T-helper 9 cell (primary cell): ENCODE measurements at regions not wholly inside any gene's neighbourhood (a gene's known extent, or its start where the extent isn't known, plus 50 kb on each side); places are given as distances from the start of the nearest gene placed in this dataset.

Experiments
- DNase-seq: peaks from one replicate; pipeline ENCODE4 v3.0.0-alpha.2; 2020

- DNase-seq, result no peak
These were observed 853.1 kb upstream of the SALL3 start for GRCh38 chr18:78126536-78126935.

DNA sequence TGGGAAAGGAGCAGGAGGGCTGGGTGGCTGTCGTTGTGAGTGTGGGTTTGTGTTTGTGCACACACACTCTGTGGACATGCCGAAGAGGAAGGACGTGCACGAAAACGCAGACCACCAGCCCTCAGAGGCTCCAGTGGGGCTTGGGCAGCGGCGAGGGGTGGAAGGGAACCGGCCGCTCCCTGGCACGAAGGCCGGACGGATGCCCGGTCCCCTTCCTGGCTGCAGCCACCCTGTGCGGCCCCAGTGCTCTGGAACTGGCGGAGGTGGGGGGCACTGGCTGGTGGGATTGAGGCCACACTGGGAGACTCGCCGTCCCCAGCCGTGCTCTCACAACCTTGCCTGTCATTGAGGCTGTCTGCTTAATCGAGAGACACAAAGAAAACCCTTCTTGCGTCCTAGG is 852.6 kb upstream of the SALL3 start:
- DNase-seq, result no peak

DNA sequence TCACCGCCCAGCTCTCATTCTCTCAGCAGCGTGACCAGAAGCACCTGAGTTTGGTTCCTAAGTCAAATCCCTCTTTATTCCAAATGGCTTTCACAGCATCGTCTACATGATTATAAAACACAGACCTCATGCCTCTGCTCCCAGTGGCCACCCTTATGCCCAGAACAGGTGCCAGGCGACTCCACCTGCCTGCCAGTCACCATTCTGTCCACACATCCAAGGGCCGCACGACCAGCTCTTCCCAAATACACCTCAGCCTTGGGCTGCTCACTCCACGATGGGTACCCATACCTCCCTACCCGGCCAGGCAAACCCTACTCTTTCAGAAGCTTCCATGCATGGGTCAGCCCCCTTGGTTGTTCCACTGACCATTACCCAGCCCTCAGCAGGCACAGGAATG is 851.6 kb upstream of the SALL3 start:
- no peak for DNase-seq

DNA sequence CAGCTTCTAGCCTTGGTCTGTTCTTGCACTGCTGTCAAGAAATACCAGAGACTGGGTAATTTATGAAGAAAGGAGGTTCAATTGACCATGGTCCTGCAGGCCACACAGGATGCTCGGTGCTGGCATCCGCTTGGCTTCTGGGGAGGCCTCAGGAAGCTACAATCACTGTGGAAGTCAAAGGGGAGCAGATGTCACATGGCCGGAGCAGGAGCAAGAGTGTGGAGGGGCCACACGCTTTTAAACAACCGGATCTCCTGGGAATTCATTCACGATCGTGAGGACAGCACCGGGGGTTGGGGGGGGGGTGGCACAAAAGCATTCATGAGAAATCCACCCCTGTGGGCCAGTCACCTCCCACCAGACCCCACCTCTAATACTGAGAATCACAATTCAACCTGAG is 850.4 kb upstream of the SALL3 start:
- no peak for DNase-seq

- DNase-seq, result no peak
These were observed 849.1 kb upstream of the SALL3 start for GRCh38 chr18:78130232-78131195.

- no peak for DNase-seq
These were observed 845.9 kb upstream of the SALL3 start for GRCh38 chr18:78133729-78134128.

GRCh38 chr18:78136986-78137385 is 842.6 kb upstream of the SALL3 start:
- no peak for DNase-seq

GRCh38 chr18:78138983-78139496 is 840.6 kb upstream of the SALL3 start:
- no peak for DNase-seq

DNA sequence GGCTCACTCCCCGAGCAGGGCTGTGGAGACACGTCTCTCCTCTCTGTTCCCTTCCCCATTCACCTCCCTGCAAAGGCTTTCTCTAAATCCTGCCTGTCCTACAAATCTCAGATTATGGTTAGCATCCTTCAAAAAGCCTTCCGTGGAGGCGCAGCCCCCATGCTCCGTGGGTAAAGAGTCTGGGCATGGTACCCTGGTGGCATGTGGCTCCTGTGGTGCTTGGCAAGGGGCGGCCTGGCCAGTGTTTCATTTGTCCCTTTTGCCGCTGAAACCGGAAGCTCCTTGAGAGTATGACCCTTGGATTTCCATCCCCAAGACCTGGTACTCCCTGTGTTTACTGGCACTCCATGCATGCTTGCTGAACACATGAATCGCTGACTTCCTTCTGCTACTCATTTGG is 839.3 kb upstream of the SALL3 start:
- DNase-seq, result no peak

- no peak for DNase-seq
These were observed 834.9 kb upstream of the SALL3 start for GRCh38 chr18:78144669-78145068.

GRCh38 chr18:78145096-78145495 is 834.5 kb upstream of the SALL3 start:
- no peak for DNase-seq

DNA sequence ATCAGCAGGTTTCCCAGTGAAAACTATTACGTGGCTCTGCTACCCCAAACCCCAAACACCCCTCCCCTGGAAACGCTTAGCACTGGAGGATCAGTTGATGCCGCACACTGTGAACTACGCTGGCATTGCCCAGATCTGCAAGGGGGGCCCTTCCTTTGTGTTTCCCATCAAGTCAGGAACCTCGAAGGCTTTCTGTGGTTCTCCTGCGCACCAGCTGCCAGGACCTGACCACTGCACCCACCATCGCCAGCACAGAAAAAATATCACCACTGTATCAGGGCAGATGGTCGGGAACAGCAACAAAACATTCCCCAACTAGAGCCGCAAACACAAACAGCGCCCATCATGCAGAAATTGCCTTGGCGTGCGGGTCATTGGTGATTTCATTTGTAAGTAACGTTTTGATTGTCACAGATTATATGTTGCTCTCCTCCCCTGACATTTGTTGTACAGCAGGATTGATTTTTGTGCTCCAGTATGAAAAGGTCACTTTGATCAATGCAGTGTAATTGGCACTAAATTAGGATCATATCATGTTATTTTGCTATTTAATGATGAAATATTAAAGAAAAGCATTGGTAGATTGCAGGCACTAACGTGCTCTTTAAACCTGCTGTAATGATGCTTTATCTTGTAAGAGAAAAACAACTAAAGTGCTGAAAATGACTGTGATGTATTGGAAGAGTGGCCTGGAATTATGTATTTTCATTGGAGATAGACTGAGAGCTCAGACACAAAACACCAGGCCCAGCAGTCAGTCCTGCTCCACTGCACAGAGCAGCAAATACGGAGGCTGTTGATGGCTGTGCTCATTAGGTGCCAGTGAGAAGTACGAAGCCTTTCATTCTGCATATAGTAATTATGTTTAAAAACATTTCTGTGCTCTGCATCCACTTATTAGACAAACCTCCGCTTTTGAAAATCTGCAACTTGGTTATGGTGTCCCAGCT is 833.2 kb upstream of the SALL3 start:
- no peak for DNase-seq

GRCh38 chr18:78150590-78150989 is 829.0 kb upstream of the SALL3 start:
- DNase-seq, result no peak

GRCh38 chr18:78151234-78151633 is 828.4 kb upstream of the SALL3 start:
- no peak for DNase-seq

DNA sequence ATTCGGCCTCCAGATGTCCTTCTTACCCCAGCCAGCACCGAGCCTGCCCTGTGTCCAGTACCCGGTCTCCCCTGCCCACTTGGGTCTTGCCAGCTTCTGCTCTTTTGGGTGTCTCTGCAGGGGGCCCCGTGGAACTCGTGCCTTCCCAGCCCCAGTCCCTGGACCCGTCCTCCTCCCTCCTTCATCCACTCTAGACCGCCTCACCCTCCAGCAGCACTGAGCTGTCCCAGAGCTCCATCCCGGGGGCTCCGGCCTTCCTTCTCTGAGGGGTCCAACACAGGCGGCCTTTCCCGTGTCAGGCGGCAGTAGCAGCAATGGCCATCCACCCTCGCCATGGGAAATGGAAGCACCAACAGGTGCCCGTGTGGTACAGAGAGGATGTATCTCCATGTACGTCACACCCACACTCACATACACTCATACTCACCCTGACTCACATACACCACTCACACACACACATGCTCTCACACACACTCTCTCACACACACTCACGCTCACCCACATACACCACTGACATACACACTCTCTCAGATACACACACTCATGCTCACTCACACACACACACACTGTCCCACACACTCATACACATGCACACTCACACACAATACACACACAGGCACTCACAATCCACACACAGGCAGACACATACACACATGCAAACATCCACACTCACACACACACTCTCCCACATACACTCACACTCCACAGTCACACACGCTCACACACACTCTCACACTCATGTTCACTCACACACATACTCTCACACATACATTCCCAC is 827.5 kb upstream of the SALL3 start:
- no peak for DNase-seq

- DNase-seq, result no peak
These were observed 826.3 kb upstream of the SALL3 start for GRCh38 chr18:78153362-78153761.

DNA sequence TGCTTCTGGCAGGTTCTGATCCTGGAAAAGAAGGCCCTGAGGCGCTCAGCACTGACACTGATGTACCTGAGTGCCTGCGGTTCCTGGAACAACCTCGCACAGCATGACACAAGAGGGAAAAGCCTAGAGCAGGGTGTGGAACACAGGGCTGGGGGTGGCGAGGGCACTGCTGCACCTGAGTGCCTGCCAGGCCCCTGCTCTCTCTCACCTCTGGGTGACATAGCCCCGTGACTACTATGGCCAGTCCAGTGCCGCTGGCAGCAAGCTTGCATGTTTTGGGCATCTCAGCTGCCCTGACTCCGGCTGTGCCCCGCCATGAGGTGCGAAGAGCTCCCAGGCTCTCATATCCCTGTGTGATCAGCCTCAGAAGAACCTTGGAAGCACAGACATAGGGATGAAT is 825.2 kb upstream of the SALL3 start:
- no peak for DNase-seq

GRCh38 chr18:78154853-78155252 is 824.8 kb upstream of the SALL3 start:
- DNase-seq, result no peak

DNA sequence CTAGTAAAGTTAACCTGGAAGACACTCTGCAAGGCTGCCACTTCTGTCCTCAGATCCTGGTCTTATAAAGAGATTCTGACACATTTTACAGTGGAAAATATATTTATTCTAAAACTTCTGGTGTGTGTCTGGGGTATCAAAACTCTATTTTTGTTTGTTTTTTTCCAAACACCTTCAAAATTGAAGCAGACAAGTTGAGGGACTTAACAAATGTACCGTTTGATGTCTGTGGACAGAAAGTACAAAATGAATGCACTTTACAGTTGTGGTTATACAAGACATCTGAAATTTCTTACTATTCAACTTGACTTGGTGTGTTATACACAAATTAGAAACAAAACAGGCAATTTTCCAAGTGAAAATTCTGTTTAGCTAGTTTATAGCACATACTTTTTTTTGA is 823.2 kb upstream of the SALL3 start:
- no peak for DNase-seq

DNA sequence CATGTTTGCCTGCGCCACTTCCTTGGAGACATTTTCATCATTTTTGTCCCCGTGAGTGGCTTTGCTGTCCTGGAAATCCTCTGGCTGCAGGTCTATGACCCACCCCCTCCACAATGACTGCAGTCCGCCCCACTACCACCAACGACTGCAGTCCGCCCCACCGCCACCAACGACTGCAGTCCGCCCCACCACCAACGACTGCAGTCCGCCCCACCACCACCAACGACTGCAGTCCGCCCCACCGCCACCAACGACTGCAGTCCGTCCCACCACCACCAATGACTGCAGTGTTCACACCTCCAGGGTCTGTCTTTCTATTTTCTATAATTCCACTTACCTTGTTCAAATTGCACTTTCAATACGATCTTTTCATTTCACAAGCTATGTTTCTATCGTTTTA is 820.7 kb upstream of the SALL3 start:
- DNase-seq, result no peak

GRCh38 chr18:78159397-78159796 is 820.2 kb upstream of the SALL3 start:
- no peak for DNase-seq

GRCh38 chr18:78160961-78161656 is 818.5 kb upstream of the SALL3 start:
- no peak for DNase-seq
